Activated naive CD8-positive, alpha-beta T cell treated with anti-CD3 and anti-CD28 coated beads, Interleukin-2, amount 10 ng/mL, durations not matched to agents 7 days and 5 days (primary cell): ENCODE measurements at regions not wholly inside any gene's neighbourhood (a gene's known extent, or its start where the extent isn't known, plus 50 kb on each side); places are given as distances from the start of the nearest gene placed in this dataset.

Source experiments
- ATAC-seq: fragments of 150-1000 bp; cut with Tn5 transposase; one replicate; pipeline ENCODE4 v1.10.0; 2021; ENCODE audit warnings: low read depth, moderate library complexity
- POLR2A ChIA-PET: fragments of 350-600 bp; sonication (Branson Sonifier 250); formaldehyde crosslinking; loops from one replicate; lab custom pipeline; 2021; ENCODE audit warnings: antibody characterized with exemption; lab: Charles Lee
- DNase-seq: peaks from one replicate; pipeline ENCODE4 v3.0.0; 2021
- H3K27ac Mint-ChIP-seq: one replicate; pipeline ENCODE4 v1.8.0; 2022; ENCODE audit warnings: mild to moderate bottlenecking, mixed read lengths
- H3K27me3 Mint-ChIP-seq: one replicate; pipeline ENCODE4 v1.8.0; 2022; ENCODE audit warnings: mild to moderate bottlenecking, moderate library complexity, mixed read lengths
- H3K36me3 Mint-ChIP-seq: one replicate; pipeline ENCODE4 v1.8.0; 2021; ENCODE audit warnings: mild to moderate bottlenecking, mixed read lengths
- H3K4me1 Mint-ChIP-seq: one replicate; pipeline ENCODE4 v1.8.0; 2021; ENCODE audit warnings: mixed read lengths
- H3K4me3 Mint-ChIP-seq: one replicate; pipeline ENCODE4 v1.8.0; 2022; ENCODE audit warnings: mild to moderate bottlenecking, moderate library complexity, mixed read lengths
- H3K9me3 Mint-ChIP-seq: one replicate; pipeline ENCODE4 v1.8.0; 2021; ENCODE audit warnings: mixed read lengths

- no peak for ATAC-seq
- Mint-ChIP-seq H3K36me3 (no peaks in the 10 kb centered on the region), H3K27ac (no peak overlapping the region), H3K4me1 (peaks cover 14% of the 10 kb centered on the region), H3K4me3 (no peak overlapping the region), H3K27me3 (no peaks in the 10 kb centered on the region), H3K9me3 (no peaks in the 10 kb centered on the region)
- no peak for DNase-seq
- POLR2A ChIA-PET, result no interaction called here
Measured at GRCh38 chr11:86134580-86135318, 65.9 kb upstream of the PICALM start.

- POLR2A ChIA-PET, result no interaction called here
- no peak for ATAC-seq
- peaks cover 2% of the 10 kb centered on the region for H3K9me3 Mint-ChIP-seq
Measured at GRCh38 chr11:86132667-86133249, 63.9 kb upstream of the PICALM start.

GRCh38 chr11:86129740-86130540 is 61.1 kb upstream of the PICALM start:
- H3K27me3 Mint-ChIP-seq, result peaks cover 3% of the 10 kb centered on the region

More at GRCh38 chr11:86132667-86133249, 63.9 kb upstream of the PICALM start:
- peaks cover 3% of the 10 kb centered on the region for H3K27me3 Mint-ChIP-seq
- H3K4me1 Mint-ChIP-seq, result peaks cover 3% of the 10 kb centered on the region
- no peak overlapping the region for H3K4me3 Mint-ChIP-seq
- peaks cover 2% of the 10 kb centered on the region for H3K36me3 Mint-ChIP-seq
- H3K27ac Mint-ChIP-seq, result no peak overlapping the region
- no peak for DNase-seq

GRCh38 chr11:86128914-86129313 is 60.0 kb upstream of the PICALM start:
- ATAC-seq (no peak), DNase-seq (no peak)
- H3K27ac Mint-ChIP-seq, result no peak overlapping the region
- H3K9me3 Mint-ChIP-seq, result peaks cover 2% of the 10 kb centered on the region
- POLR2A ChIA-PET, result no interaction called here
- peaks cover 9% of the 10 kb centered on the region for H3K4me1 Mint-ChIP-seq
- peaks cover 2% of the 10 kb centered on the region for H3K36me3 Mint-ChIP-seq
- H3K4me3 Mint-ChIP-seq, result no peak overlapping the region
- H3K27me3 Mint-ChIP-seq, result peaks cover 3% of the 10 kb centered on the region

More at GRCh38 chr11:86129740-86130540, 61.1 kb upstream of the PICALM start:
- H3K4me1 Mint-ChIP-seq, result peaks cover 3% of the 10 kb centered on the region
- ATAC-seq (no peak), DNase-seq (no peak)
- peaks cover 2% of the 10 kb centered on the region for H3K36me3 Mint-ChIP-seq
- no peak overlapping the region for H3K4me3 Mint-ChIP-seq
- H3K27ac Mint-ChIP-seq, result no peak overlapping the region
- POLR2A ChIA-PET, result no interaction called here
- peaks cover 2% of the 10 kb centered on the region for H3K9me3 Mint-ChIP-seq

- H3K27me3 Mint-ChIP-seq, result peaks cover 3% of the 10 kb centered on the region
- H3K27ac Mint-ChIP-seq, result no peak overlapping the region
- H3K9me3 Mint-ChIP-seq, result peaks cover 2% of the 10 kb centered on the region
Measured at GRCh38 chr11:86126862-86127261, 58.0 kb upstream of the PICALM start.

GRCh38 chr11:86124251-86125233 is 55.7 kb upstream of the PICALM start:
- Mint-ChIP-seq H3K4me3 (no peak overlapping the region), H3K36me3 (peaks cover under 1% of the 10 kb centered on the region), H3K9me3 (peaks cover 2% of the 10 kb centered on the region), H3K27me3 (peaks cover 7% of the 10 kb centered on the region), H3K27ac (no peak overlapping the region), H3K4me1 (peaks cover 11% of the 10 kb centered on the region)
- POLR2A ChIA-PET, result no interaction called here
- ATAC-seq (no peak), DNase-seq (no peak)

More at GRCh38 chr11:86126862-86127261, 58.0 kb upstream of the PICALM start:
- POLR2A ChIA-PET, result no interaction called here
- H3K4me1 Mint-ChIP-seq, result peaks cover 11% of the 10 kb centered on the region
- peaks cover 2% of the 10 kb centered on the region for H3K36me3 Mint-ChIP-seq
- DNase-seq, result no peak
- no peak overlapping the region for H3K4me3 Mint-ChIP-seq
- no peak for ATAC-seq

GRCh38 chr11:86122773-86123172 is 53.9 kb upstream of the PICALM start:
- POLR2A ChIA-PET, result no interaction called here
- Mint-ChIP-seq H3K9me3 (no peaks in the 10 kb centered on the region), H3K27ac (no peak overlapping the region), H3K36me3 (no peaks in the 10 kb centered on the region), H3K27me3 (peaks cover 4% of the 10 kb centered on the region), H3K4me3 (no peak overlapping the region), H3K4me1 (peaks cover 10% of the 10 kb centered on the region)
- ATAC-seq (no peak), DNase-seq (no peak)

- Mint-ChIP-seq H3K27me3 (peaks cover 4% of the 10 kb centered on the region), H3K4me3 (no peak overlapping the region), H3K4me1 (peaks cover 27% of the 10 kb centered on the region), H3K9me3 (no peaks in the 10 kb centered on the region), H3K27ac (no peak overlapping the region), H3K36me3 (no peaks in the 10 kb centered on the region)
- no peak for DNase-seq
- POLR2A ChIA-PET, result no interaction called here
- no peak for ATAC-seq
Measured at GRCh38 chr11:86120807-86121206, 51.9 kb upstream of the PICALM start.

- DNase-seq (no peak), ATAC-seq (no peak)
- H3K9me3 Mint-ChIP-seq, result no peaks in the 10 kb centered on the region
- no peak overlapping the region for H3K4me3 Mint-ChIP-seq
- H3K27ac Mint-ChIP-seq, result no peak overlapping the region
- POLR2A ChIA-PET, result no interaction called here
- peaks cover 27% of the 10 kb centered on the region for H3K4me1 Mint-ChIP-seq
- H3K27me3 Mint-ChIP-seq, result peaks cover 4% of the 10 kb centered on the region
- no peaks in the 10 kb centered on the region for H3K36me3 Mint-ChIP-seq
Measured at GRCh38 chr11:86119906-86120305, 51.0 kb upstream of the PICALM start.

- Mint-ChIP-seq H3K9me3 (no peaks in the 10 kb centered on the region), H3K27me3 (peaks cover 4% of the 10 kb centered on the region), H3K4me1 (peaks cover 21% of the 10 kb centered on the region), H3K4me3 (no peak overlapping the region), H3K27ac (no peak overlapping the region), H3K36me3 (no peaks in the 10 kb centered on the region)
- no peak for DNase-seq
- ATAC-seq, result no peak
- POLR2A ChIA-PET, result no interaction called here
Measured at GRCh38 chr11:86119077-86119476, 50.2 kb upstream of the PICALM start.
